GDM1 (cell line): ENCODE measurements at regions not wholly inside any gene's neighbourhood (a gene's known extent, or its start where the extent isn't known, plus 50 kb on each side); places are given as distances from the start of the nearest gene placed in this dataset.

Experiments
- DNase-seq: peaks from one replicate; lab custom pipeline; 2025; lab: John Stamatoyannopoulos, UW

- DNase-seq = no peak
Measured at GRCh38 chr20:60213126-60213893, 255.1 kb downstream of the CDH26 start.

GRCh38 chr20:60214901-60215815, 256.9 kb downstream of the CDH26 start:
- no peak for DNase-seq

- no peak for DNase-seq
Measured at GRCh38 chr20:60215816-60216730, 257.9 kb downstream of the CDH26 start.

- DNase-seq = no peak
Measured at GRCh38 chr20:60219231-60219630, 261.0 kb downstream of the CDH26 start.

DNA sequence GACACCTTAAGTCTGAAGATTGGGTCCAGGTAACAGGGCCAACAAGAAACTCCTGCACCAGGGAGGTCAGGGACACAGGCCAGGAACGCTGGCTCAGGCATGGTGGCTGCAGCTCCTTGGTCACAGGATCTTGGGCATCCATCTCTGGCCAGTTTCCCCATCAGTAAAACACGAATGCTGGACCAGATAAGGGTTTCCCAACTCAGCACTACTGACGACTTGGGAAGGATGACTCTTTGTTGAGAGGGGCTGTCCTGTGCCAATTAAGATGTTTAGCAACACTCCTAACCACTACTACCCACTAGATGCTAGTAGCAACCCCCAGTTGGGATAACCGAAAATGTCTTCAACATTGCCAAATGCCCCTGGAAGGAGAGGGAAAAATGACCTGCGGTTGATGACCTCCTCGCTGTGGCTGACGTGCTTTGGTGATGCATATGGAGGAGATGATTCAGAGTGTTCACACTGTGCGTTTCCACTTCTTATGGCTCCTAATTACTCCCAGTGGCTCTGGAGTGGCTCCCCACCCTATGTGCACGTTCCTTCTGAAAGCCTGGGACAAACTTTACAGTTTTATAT, 261.9 kb downstream of the CDH26 start:
- DNase-seq = no peak

- DNase-seq = no peak
Measured at GRCh38 chr20:60220706-60221105, 262.5 kb downstream of the CDH26 start.

- DNase-seq = no peak
Measured at GRCh38 chr20:60221593-60221992, 263.4 kb downstream of the CDH26 start.

GRCh38 chr20:60222497-60222896, 264.3 kb downstream of the CDH26 start:
- DNase-seq = no peak

- no peak for DNase-seq
Measured at GRCh38 chr20:60223174-60223573, 265.0 kb downstream of the CDH26 start.

DNA sequence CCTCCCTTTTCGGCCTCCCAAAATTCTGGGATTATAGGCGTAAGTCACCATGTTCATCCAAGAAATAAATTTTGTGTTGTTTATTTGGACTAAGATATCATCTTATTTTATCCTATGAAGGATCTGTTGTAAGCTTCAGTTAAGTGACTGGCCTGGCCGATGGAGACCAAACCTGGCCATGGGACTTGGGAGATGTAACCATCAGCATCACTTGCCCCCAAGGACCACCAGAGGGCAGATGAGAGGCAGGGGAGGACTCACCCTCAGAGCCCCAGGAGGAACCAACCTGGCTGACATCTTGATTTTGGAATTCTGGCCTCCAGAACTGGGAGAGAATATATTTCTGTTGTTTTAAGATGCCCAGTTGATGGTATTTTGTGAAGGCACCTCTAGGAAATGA, 266.7 kb downstream of the CDH26 start:
- no peak for DNase-seq

DNA sequence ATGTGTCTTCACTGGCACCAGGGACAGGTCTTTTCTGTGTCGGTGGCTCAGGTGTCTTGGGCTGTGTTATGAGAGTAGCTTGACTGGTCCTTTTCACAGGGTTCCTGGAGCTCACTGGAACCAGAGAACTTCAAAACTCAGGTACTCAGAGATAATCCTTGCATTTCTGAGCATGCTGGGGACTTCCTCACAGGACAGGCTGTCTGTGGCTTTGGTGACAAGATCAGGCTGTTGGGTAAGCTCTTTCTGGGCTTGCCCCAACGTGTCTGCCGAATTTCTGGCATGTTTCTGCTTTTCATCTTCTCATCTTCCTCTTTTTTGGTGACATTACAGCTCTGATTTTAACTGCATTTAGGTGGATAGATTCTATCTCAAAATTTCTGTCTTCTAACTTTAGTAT, 270.0 kb downstream of the CDH26 start:
- peak; percentile 74 for DNase-seq

DNA sequence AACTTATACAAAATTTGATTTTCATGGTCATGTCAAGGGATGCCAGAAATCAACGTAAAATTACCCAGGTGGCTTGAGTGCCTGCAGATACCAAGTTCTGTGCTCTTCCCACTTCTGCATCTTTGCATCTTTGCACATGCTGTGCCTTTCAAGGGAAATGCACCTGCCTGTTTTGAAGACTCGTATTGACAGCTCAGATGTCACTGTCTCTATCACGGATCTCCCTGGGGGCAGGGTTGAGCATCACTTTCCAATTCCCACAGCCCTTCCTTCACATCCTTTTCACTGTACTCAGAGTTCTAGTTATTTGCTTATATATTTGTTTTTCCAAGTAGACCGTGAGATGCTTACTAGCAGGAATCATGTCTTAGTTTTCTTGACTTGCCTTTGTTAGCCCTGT, 274.2 kb downstream of the CDH26 start:
- DNase-seq = no peak

DNA sequence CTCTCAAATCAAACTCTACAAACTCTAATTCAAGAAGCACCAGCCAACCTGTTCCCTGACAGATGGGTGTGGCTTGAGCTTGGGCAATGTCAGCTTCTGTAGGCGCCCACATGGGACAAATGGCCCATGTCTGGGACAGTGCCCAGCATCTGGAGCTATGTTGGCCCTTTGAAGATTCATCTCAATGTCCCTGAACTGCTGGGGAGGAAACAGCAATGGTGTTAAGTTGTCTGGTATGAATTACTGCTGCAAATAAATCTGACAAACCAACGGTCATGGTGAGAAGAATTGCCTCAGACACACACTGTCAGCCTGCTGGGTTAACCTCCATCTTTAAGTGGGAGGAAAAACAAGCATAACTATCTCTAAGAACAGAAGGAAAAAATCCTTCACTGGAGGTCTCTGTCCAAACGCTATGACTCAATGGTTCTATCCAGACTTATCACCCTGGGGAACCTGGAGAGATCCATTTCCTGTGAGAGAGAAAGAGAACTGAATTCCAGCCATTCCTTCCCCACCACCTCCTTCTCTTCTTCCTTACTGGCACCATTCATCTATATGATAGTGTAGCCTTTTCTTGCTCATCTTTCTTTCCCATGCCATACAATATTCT, 274.9 kb downstream of the CDH26 start:
- DNase-seq = no peak

DNA sequence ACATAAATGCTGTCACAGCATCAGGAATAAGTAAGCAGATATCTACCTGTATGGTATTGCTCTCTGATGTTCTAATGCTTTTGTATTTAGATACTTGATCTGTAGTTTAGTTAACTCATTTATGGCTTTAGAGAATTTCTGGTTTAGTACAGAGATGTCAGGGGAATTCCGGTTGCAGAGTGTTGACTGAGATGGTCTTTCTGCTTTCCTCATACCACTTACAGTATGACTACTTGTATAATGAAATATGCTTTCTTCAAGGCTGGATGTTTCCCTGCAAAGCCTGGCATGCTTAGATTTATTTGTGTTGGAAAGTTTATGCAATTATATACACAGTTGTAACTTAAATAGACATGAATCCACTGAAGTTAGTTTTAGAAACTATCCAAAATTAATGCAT, 278.4 kb downstream of the CDH26 start:
- DNase-seq = no peak

DNA sequence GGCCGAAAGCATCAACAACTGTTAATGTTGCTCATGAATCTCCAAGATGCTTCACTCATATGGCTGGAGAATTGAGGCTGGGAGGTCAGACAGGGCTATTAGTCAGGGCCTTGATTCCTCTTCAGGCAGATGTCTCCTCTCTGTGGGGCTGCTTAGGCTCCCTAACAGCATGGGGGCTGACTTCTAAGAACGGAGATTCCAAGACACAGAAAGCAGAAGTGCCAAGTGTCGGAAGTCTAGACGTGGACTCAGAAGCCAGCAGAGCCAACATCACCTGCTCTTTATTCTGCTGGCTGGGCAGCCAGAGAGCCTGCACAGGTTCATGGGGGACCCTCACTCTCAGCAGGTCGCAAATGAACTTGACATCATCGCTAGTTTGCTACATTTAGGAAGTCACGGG, 279.8 kb downstream of the CDH26 start:
- no peak for DNase-seq

GRCh38 chr20:60238992-60239660, 280.9 kb downstream of the CDH26 start:
- peak; percentile 18 for DNase-seq

DNA sequence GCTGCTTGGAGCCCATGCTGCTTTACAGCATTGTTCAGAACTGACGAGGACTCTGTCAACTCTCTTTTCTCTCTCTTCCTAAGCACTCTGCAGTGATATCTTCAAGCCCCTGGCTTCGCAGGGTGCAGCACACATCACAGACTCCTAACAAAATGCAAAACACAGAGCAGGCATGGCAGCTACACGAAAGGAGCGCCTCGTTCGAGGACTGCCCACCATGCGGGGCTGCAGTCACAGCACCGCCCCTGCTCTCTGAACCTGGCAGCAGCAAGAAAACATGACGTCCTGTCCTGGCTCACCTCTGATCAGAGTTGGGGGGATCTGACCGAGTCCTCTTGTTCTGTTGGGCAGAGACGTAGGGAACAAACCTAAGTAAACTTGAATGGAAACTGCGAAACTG, 281.7 kb downstream of the CDH26 start:
- no peak for DNase-seq

DNA sequence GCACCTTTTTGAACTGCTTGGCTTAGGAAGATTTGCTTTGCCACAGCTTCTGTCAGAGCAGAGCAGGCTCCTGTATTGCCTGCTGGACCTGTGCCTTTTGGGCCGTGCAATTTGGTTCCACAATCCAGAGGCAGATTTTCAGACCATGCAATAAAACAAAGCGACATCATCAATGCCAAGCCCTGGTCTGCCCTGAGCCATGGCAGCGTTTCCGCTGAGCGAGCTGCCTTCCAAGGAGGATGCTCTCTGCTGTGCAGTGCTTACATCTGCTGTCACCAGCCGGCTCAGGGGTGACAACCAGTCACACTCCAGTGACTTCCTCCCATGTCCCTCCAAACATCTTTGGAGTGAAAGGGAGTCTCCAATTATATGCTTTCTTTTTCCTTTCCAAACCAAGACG, 282.2 kb downstream of the CDH26 start:
- DNase-seq = no peak

DNA sequence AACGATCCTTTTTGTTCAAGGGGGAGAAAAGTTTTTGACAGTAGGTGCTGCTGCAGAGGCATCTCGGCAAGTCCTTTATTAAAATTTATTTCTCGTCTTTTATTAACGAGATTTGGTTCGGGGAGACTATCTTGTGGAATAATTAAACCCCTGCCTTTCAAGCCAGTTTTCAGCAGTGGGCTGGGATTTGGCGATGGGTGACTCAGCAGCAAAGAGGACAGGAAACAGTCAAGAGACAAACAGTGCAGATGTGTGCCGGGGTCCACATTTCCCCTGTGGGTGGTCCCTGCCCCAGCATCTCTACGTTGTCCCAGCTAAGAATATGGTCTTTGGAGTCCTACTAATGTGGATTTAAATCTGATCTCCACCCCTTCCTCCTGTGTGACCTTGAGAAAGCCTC, 282.8 kb downstream of the CDH26 start:
- no peak for DNase-seq

GRCh38 chr20:60242836-60243505, 284.7 kb downstream of the CDH26 start:
- no peak for DNase-seq
